ENCODE measurements at regions not wholly inside any gene's neighbourhood (a gene's known extent, or its start where the extent isn't known, plus 50 kb on each side); places are given as distances from the start of the nearest gene placed in this dataset.

DNA sequence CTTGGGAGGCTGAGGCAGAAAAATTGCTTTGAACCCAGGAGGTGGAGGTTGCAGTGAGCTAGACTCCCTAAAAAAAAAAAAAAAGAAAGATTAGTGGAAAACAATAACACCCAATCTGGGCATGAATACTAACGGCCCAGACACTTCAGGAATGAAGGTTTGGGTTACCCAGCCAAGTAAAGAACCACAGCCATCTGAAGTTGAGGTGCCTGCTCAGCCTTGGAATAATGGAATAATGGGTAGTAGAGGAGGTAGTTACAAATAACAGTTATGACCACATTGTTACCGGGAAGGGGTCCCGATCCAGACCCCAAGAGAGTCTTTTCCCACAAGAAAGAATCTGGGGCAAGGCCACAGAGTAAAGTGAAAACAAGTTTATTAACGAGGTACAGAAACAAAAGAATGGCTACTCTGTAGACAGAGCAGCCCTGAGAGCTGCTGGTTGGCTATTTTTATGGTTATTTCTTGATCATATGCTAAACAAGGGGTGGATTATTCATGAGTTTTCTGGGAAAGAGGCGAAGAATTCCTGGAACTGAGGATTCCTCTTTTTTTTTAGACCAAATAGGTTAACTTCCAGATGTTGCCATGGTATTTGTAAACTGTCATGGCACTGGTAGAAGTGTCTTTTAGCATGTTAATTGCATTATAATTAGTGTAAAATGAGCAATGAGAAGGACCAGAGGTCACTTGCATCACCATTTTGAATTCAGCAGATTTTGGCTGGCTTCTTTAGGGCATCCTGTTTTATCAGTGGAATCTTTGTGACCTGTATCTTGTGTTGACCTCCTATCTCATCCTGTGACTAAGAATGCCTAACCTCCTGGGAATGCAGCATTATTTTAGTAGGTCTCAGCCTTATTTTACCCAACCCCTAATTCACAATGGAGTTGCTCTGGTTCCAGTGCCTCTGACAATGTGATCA is 96.2 kb upstream of the HAAO start:
- DNase-seq, result no peak

DNA sequence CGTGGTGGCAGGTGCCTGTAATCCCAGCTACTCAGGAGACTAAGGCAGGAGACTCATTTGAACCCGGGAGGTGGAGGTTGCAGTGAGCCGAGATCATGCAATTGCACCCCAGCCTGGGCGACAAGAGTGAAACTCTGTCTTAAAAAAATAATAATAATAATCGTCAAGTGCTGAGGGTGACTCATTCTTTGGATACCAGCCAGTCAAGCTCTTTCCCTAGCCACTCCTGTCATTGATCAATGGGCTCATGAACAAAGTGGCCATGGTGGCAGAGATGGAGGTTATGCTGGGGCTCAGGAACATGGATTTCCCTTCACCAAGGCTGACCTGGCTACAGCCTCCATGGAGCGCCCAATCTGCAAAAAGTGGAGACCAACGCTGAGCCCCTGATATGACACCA is 94.5 kb upstream of the HAAO start:
- no peak for DNase-seq

DNA sequence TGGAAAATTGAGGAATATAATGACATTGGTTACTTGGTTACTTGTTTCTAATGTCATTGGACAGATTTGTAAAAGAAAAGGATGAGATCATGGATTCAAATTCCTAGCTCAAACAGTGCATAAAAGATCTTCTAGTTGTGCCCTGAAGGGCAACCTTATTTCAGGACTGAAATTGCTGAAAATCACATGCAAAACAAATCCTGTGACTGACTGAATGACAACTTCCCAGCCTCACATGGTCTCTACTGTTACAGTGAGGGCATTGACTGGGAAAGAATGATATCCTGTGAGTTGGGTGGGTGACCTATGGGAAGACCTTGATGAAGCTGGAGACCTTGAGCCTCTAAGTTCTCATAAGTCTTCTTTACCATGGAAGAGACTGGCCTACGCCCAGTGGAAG is 90.4 kb upstream of the HAAO start:
- DNase-seq, result peak in 1 of 2 donors; percentile 46

DNA sequence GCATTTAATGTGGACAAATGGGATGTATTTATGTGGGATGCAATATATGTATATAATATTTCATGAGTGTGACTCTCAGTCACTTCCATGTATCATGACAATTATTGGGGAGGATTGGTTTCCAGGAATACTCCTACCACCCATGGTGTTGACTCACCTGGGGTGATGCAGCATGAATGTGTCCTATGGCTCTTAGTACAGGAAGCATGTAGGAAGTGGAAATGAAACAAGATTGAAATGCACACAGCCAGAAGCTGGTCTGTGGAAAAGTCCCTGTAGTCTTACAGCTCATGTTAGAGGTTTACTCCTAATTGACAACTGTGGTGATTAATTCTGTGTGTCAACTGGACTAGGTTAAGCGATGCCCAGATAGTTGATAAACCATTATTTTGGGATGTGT is 89.3 kb upstream of the HAAO start:
- peak; percentile 66 to 94 for DNase-seq

DNA sequence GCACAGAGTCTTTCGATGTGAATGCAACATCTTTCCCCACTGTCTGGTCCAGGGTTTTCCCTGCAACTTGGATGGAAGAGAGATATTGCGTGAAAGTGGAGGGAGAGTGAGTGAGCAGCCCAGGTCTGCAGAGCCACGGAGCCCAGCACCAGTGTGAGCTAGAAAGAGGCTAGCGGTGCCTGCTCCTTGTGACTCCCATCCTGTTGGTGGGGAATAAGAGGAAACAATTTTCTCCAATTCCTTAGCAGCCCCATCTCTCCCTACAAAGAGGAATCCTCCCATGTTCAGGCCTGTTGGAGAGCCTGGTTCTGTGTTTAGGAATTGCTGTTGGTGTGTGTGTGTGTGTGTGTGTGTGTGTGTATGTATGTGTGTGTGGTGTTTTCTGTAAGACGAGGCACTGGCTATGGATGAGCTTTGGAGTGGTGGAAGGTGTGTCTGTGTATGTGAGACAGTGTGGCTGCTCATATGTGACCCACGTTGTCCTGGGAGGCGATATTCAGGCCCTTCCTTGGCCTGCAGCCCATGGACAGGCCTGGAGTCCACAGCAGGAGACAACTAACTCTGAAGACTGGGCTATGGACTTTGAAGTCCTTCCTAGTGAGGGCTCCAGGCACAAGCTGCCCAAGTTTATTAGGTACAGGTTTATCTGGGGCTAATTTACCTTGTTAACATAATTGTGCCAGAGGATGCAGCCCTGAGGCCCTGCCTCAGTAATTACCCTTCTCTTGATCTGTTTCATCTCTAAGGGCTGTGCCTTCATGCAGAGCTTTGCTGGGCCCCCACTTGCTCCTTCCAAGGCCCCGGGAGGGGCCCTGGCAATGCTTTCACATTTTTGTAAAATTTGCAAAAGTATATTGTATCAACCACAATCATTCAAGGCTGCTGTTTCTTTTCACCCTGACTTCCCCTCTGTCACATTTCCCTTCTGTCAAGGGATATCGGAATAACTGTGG is 88.6 kb upstream of the HAAO start:
- no peak for DNase-seq

DNA sequence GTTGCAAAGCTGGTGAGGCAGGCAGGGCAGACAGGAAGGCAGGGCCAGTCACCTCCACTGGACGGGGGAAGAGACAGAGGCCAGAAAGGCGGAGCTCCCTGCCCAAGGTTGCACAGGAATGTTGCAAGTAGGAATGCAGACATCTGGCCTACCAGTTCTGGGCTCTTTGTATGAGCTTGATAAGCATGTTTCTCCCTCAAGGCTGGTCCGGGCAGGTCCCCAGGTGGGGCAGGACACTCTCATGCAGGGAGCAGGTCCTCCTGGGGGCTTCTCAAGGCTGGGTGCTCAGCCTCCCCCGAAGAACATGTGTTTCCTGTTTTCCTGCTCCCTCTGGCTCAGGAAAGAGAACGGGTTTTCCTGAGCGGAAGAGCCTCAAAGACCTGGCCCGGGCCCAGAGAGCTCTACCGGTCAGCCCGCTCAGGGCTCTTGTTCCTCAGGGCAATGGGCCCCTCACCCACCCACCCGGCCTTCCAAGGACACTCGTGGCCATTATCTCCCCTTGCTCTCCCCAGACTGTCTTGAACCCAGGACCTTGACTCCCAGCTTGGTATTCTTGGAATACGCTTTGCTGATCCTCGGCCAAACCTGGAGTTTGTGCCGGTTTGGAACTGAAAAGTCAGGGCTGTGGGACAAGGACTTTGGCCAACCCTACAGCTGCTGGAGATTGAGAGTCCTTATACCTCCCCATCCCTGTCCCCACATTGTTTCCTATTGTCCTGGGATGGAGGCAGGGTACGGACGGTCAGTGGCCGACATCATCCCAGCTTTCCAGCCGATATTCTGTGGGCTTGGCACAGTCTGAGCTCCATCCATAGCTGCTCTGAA is 87.7 kb upstream of the HAAO start:
- DNase-seq, result no peak

DNA sequence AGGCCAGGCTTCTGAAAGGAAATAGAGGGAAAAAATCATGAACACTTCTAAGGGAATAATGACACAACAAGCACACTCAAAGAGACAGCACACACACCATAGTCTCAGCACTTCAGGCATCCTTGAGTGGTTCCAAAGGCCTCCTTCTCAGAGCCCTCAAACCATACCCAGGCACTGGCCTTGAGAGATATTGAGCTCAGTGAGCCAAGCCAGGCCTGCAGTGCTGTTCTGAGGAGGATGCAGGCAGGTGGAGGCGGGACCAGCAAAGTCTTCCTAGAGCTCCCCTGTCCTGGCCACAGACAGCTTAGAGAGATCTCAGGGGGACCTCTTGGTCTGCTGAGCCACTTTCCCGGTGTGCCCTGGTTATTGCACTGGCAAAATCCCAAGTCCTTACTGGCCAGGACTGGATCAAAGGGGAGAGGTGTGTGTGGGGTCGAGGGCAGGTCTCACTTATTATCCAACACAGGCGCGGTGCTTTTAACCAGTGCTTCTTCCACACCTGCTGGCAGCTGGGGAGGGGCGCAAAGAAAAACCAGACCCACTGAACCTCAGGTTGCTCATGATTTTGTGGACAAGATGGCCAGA is 86.8 kb upstream of the HAAO start:
- no peak for DNase-seq

DNA sequence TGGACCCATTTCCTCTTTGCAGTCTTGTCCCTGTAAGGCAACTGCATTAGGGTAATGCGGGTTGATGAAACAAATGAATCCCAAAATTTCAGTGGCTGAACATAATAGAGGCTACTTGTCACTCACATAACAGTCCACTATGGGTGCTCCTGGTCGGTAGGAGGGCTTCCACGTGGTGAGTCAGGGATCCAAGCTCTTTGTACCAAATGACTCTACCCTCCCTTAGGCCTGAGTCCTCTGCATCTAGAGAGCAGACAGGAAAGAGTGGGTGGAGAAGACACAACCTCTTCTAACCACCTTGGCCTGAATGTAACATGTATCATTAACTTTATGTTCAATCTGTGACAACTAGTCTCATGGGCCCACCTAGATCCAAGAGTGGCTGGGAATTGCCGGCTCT is 86.2 kb upstream of the HAAO start:
- DNase-seq, result no peak

DNA sequence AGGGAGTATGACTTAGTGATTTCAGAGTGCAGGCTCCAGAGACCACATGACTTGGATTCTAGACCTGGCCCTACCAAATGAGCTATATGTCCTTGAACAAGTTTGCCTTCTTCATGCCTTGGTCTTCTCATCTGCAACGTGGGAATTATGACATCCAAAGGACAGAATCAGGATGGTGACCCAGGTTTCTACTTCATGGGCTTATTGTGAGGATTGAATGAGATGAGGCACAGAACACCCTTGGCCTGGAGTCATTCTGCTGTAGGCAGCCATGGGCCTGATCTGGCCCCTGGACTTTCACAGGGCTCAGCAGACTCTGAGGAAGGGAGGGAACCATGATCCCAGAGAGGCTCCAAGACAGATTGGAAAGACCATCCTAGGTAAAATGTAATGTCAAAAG is 85.6 kb upstream of the HAAO start:
- no peak for DNase-seq

DNA sequence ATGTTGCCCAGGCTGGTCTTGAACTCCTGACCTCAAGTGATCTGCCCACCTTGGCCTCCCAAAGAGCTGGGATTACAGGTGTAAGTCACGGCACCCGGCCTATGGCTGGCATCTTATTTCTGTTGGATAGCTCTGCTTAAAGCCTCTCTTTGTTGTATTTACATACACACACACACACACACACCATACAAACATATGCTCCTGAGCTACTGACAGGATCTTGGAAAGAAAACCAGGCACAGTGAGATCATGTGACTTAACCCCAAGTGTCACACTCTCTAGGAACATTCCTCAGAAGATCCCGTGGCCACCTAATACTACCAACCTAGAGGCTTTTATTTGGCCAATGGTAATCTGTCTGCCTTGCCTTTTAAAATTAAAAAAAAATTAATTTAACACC is 85.1 kb upstream of the HAAO start:
- DNase-seq, result no peak

DNA sequence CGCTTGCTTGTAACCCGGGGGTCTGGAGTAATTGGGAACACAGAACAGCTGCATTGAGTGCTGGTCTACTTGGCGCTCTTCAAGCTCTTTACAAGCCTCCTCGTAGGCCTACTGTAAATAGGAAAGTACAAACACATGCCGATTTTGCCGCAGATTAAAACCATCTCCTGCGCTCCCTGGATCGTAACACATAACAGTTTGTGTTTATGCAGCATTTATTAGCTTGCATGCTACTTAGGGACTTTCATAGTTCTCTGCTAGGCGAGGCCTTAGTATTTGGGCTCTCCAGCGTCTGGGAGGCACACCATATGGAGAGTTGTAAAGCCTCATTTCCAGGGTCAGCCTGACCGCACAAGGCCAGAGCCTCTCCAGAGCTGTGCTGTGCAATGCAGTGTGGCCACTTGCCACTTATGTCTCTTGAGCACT is 84.0 kb upstream of the HAAO start:
- DNase-seq, result no peak

DNA sequence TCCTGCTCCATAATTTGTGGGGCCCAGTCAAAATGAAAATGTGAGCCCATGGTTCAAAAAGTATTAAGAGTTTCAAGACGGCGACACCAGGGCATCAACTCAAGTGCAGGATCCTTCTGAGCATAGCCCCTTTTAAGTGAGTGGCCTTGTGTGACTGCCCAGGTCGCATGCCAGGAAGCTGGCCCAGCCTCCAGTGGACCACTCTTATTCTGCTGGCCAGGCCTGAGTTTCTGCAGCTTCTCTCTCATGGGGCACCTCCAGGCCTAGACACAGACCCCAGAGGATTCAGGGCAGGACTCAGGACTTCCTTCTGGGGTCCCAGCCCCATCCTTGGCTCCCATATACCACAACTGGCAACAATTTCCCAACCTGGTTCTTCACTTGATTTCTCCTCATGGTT is 83.5 kb upstream of the HAAO start:
- no peak for DNase-seq

DNA sequence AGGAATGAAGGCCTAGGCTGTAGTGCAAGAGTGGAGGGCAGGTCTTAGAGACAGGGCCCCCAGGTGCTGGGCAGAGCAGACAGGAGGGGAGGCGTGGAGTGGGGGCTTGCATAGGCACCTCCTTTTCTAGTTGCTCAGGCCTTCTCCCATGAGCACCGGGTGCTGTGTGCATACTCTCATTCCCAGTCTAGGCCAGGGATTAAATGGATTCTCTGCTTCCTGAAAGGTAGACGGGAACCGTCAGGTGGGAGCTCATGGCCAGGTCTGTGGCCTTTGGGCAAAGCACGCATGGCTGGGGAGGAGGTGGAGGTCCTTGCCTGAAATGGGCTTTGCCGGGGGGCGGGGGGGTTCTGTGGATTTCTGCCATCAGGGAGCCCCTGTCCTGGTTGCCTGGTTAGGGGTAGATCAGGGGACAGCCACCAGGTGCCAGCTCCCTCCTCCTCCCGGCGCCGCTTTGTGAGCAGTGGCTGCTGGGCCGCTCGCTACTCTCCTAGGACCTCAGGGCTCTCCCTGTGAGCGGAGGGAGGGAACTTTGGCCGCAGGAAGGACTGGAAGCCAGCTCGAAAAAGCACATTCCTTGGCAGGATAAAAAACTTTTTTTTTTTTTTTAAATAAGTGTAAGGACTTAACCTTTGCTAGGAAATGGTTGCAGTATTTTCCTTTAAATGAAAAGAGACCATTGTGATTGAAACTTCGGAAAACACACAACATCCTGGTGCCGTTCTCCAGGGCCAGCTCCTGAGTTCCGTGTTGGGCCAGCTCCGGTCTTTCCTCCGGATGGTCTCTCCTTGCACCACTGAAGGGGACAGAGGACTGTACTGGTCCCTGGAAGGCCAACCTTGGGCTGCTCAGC is 82.8 kb upstream of the HAAO start:
- no peak for DNase-seq

DNA sequence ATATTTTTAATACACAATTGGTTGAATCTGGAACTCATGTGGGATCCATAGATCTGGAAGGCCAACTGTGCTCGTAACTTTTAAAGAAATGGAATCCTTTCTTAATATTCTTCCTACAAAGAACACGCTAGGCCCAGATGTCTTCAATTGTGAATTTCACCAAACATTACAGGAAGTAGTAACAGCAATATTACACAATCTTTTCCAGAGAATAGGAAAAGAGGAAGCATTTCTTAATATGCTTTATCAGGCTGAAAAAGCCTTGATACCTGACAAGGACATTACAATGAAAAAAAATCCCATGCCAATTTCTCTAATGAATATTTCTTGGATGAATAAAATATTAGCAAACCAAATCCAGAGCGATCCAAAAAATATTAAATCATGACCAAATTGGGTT is 80.3 kb upstream of the HAAO start:
- peak; percentile 85 to 89 for DNase-seq

DNA sequence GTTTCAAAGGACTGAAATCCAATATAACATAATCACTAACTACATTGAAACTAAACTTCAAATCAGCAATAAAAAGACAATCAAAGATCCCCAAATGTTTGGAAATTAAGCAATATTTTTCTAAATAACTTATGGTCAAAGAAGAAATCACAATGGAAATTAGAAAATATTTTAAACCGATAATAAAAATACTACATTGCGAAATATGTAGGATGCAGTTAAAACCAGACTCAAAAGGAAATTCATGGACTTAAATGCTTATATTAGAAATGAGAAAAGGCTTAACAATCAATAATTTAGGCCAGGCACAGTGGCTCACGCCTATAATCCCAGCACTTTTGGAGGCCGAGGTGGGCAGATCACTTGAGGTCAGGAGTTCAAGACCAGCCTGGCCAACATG is 79.0 kb upstream of the HAAO start:
- no peak for DNase-seq

DNA sequence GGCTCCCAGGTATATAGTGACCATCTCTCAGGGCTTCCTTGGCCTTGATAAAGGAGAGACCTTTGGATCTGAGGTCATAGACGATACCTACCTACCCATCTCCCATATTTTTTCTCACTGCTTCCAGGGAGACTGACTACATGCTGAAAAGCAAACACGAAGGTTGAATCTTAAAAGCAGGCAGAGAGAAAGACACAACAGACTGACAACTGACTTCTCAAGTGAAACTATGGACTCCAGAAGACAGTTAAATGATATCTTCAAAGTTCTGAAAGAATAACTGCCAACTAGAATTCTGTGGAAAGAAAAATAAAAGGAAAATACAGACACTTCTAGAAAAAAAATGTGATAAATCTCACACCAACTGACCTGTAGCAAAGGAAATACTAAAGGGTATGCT is 76.5 kb upstream of the HAAO start:
- no peak for DNase-seq

DNA sequence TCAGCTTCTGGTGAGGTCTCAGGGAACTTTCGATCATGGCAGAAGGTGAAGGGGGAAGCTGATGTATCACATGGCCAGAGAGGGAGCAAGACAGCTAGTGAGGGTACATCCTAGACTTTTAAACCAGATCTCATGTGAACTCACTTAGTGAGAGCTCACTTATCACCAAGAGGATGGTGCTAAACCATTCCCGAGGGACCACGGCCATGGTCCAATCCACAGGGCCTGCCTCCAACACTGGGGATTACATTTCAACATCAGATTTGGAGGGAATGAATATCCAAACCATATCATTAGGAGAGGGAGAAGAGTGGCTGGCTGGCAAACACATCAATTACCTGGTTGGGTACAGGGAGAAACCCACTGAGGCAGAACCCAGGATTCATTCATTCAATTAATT is 75.7 kb upstream of the HAAO start:
- DNase-seq, result no peak

DNA sequence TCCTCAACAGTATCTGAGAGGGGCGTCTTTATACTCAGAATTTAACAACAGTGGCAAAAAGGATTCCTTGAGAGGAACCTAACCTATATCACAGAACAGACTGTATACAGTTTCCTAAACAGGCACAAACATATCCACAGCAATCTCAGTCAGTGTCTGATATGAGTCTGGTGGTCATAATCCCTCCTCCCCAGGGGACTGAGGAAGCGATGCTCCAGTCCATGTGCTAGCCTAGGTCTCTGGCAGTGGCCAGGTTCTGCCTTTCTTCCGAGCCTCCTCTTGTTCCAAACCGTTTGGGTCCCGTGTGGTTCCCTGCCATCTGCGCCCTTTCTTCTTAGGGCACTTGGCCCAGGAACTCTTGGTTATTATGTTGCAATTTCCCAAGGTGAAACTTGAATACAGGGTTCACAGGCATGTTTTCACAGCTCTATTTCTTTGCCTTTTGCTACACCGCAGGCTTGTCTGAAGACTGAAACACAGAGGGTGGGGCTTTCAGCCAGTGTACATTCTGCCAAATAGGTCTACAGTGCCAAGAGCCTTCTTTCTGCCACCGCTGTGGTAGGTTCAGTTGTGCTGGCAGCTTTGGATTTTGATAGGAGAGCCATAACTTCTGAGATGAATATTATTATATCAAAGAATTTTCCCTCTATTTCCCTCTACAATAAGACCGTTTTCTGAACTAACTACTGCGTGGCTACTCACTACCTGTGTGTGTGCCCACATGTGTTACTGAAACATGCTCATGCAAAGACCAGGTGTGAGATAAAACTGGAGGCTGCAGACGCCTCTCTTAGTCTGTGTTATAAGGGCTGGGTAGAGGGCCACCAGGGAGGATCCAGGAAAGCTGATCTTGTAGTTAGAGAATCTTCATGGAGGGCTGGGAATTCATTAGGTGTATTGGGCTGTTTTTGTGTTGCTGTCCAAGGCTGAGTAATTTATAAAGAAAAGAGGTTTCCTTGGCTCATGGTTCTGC is 75.0 kb upstream of the HAAO start:
- DNase-seq, result no peak

DNA sequence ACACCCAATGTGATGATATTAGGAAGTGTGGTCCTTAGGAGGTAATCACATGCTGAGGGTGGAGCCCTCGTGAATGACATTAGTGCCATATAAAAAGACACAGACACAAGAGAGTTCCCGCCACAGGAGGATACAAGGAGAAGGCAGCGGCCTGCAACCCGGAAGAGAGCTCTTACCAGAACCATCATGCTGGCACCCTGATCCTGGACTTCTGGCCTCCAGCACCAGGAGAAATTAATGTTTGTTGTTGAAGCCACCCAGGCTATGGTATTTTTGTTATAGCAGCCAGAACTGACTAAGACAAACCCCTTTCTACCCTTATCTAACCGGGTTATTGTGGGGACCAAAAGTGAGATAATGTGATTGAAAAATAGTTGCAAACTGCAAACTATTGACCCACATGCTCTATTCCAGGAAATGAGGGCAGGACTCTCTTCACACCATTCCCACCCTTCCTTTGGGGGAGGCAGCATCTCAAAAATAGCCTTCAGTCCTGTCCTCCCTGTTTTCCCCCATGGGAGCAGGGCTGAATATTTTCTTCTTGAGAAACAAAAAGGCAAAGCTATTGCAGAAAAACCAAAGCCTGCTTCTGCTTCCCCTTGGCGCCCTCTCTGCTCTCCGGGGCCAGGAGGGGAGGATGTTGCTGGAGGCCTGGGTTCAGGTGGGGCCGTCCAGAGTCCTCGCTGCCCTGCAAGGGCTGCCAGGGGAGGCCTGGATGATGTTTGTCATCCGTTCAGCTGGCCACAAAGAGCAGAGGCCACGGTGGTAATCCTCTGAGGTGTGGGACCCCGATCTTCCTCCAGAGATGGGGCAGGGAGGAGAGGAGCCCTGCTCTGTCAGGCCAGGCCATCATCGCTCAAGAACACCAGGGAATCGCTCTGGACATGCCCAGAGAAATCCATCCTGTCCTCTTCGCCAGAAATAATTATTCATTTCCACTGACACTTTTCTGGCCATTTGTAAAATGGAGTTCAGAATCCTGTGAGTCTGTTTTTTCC is 73.8 kb upstream of the HAAO start:
- DNase-seq, result no peak
